Nephron progenitor cell (in vitro differentiated cells): ENCODE measurements at regions not wholly inside any gene's neighbourhood (a gene's known extent, or its start where the extent isn't known, plus 50 kb on each side); places are given as distances from the start of the nearest gene placed in this dataset.

ENCODE experiments used
- DNase-seq: peaks from one replicate; pipeline ENCODE4 v3.0.0; 2021
- H3K27ac Mint-ChIP-seq: 2 replicates; pipeline ENCODE4 v1.8.0; 2021; ENCODE audit warnings: mild to moderate bottlenecking, moderate library complexity, mixed read lengths
- H3K27me3 Mint-ChIP-seq: 2 replicates; pipeline ENCODE4 v1.8.0; 2021; ENCODE audit warnings: mild to moderate bottlenecking, low read depth, mixed read lengths; ENCODE audit not compliant: poor library complexity
- H3K36me3 Mint-ChIP-seq: 2 replicates; pipeline ENCODE4 v1.8.0; 2021; ENCODE audit warnings: low read depth, mixed read lengths
- H3K4me1 Mint-ChIP-seq: 2 replicates; pipeline ENCODE4 v1.8.0; 2021; ENCODE audit warnings: mixed read lengths
- H3K4me3 Mint-ChIP-seq: 2 replicates; pipeline ENCODE4 v1.8.0; 2021; ENCODE audit warnings: mild to moderate bottlenecking, moderate library complexity, mixed read lengths
- H3K9me3 Mint-ChIP-seq: 2 replicates; pipeline ENCODE4 v1.8.0; 2021; ENCODE audit warnings: mild to moderate bottlenecking, moderate library complexity, mixed read lengths
- TF ChIP-seq, protein P1 (sequence below): fragments of 200-600 bp; sonication (generic); IDR thresholded peaks from 2 replicates; pipeline ENCODE4 v1.5.0; 2021; ENCODE audit warnings: antibody characterized with exemption

- Mint-ChIP-seq H3K9me3 (peaks cover 3% of the 10 kb centered on the region), H3K27ac (no peak overlapping the region), H3K4me3 (no peak overlapping the region), H3K27me3 (peaks cover 4% of the 10 kb centered on the region), H3K4me1 (peaks cover 13% of the 10 kb centered on the region), H3K36me3 (no peaks in the 10 kb centered on the region)
- TF ChIP-seq, protein P1, sequence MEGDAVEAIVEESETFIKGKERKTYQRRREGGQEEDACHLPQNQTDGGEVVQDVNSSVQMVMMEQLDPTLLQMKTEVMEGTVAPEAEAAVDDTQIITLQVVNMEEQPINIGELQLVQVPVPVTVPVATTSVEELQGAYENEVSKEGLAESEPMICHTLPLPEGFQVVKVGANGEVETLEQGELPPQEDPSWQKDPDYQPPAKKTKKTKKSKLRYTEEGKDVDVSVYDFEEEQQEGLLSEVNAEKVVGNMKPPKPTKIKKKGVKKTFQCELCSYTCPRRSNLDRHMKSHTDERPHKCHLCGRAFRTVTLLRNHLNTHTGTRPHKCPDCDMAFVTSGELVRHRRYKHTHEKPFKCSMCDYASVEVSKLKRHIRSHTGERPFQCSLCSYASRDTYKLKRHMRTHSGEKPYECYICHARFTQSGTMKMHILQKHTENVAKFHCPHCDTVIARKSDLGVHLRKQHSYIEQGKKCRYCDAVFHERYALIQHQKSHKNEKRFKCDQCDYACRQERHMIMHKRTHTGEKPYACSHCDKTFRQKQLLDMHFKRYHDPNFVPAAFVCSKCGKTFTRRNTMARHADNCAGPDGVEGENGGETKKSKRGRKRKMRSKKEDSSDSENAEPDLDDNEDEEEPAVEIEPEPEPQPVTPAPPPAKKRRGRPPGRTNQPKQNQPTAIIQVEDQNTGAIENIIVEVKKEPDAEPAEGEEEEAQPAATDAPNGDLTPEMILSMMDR, result no peak
- DNase-seq, result no peak
These were observed 78.7 kb upstream of the SASH1 start for GRCh38 chr6:148263961-148264360.

DNA sequence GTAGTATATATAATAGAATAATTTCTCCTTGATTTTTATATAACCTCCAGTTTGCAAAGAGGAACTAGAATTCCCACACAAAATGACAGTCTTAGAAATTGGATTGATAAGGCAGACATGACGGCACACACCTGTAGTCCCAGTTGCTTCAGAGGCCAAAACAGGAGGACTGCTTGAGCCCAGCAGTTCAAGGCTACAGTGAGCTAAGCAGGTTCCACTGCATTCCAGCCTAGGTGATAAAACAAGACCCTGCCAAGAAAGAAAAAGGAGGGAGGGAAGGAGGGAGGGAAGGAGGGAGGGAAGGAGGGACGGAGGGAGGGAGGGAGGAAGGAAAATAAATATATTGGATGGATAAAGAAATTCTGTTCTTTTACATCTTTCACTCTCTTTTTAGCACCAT is 77.6 kb upstream of the SASH1 start:
- TF ChIP-seq, protein P1, result no peak
- no peak overlapping the region for H3K27ac Mint-ChIP-seq
- peaks cover 4% of the 10 kb centered on the region for H3K27me3 Mint-ChIP-seq
- H3K9me3 Mint-ChIP-seq, result no peaks in the 10 kb centered on the region
- no peaks in the 10 kb centered on the region for H3K36me3 Mint-ChIP-seq
- H3K4me1 Mint-ChIP-seq, result peaks cover 13% of the 10 kb centered on the region
- H3K4me3 Mint-ChIP-seq, result no peak overlapping the region
- DNase-seq, result no peak

DNA sequence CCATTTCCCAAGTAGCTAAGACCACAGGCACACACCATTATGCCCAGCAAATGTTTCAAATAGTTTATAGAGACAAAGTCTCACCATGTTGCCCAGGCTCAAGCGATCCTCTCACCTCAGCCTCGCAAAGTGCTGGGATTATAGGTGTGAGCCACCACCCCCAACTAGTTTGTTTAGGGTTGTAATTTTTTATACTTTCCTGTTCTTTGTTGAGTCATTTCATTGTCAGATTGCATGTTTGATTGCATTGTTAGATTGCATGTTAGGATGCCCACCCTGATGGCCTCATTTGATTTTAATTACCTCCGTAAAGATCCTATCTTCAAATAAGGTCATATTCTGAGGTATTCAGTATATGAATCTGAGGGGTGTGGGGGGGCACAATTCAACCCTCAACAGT is 73.3 kb upstream of the SASH1 start:
- no peak overlapping the region for H3K27ac Mint-ChIP-seq
- no peak overlapping the region for H3K4me3 Mint-ChIP-seq
- DNase-seq, result no peak
- H3K9me3 Mint-ChIP-seq, result no peaks in the 10 kb centered on the region
- H3K27me3 Mint-ChIP-seq, result peaks cover 4% of the 10 kb centered on the region
- peaks cover 8% of the 10 kb centered on the region for H3K4me1 Mint-ChIP-seq
- no peaks in the 10 kb centered on the region for H3K36me3 Mint-ChIP-seq
- TF ChIP-seq, protein P1, result no peak

- Mint-ChIP-seq H3K4me1 (peaks cover 8% of the 10 kb centered on the region), H3K36me3 (no peaks in the 10 kb centered on the region)
- no peak for DNase-seq
These were observed 70.8 kb upstream of the SASH1 start for GRCh38 chr6:148271711-148272439.

DNA sequence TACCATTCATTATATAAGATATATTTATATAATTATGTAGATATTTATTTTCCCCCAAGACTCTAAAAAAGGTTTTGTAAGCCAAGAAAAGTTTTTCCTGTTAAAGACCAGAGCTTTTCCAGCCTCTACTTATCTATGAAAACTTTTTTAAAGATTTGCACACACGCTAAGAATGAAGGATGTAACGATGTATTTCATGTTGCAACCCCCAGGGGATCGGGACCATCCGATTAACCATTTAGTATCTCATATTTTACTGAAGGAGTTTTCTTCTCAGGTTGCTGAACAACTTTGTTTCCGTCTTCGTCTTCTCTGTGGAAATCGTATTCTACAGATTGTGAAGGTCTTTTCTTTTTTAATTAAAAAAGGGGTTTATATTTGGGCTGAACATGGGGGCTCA is 70.0 kb upstream of the SASH1 start:
- no peak for DNase-seq
- peaks cover 8% of the 10 kb centered on the region for H3K4me1 Mint-ChIP-seq
- TF ChIP-seq, protein P1, result no peak
- peaks cover 2% of the 10 kb centered on the region for H3K27me3 Mint-ChIP-seq
- no peak overlapping the region for H3K4me3 Mint-ChIP-seq
- H3K36me3 Mint-ChIP-seq, result no peaks in the 10 kb centered on the region
- H3K9me3 Mint-ChIP-seq, result no peaks in the 10 kb centered on the region
- no peak overlapping the region for H3K27ac Mint-ChIP-seq

More at GRCh38 chr6:148271711-148272439, 70.8 kb upstream of the SASH1 start:
- peaks cover 4% of the 10 kb centered on the region for H3K27me3 Mint-ChIP-seq
- peak overlapping the region; percentile 66 for H3K27ac Mint-ChIP-seq
- H3K9me3 Mint-ChIP-seq, result no peaks in the 10 kb centered on the region
- H3K4me3 Mint-ChIP-seq, result no peak overlapping the region
- TF ChIP-seq, protein P1, result no peak
